Neuronal stem cell (in vitro differentiated cells): ENCODE measurements at regions not wholly inside any gene's neighbourhood (a gene's known extent, or its start where the extent isn't known, plus 50 kb on each side); places are given as distances from the start of the nearest gene placed in this dataset.

Source experiments
- DNase-seq: peaks from one replicate; pipeline ENCODE4 v3.0.0-alpha.2; 2013; ENCODE audit warnings: low spot score
- H2AFZ ChIP-seq: one replicate; pipeline ENCODE4 v1.6.1; 2013; ENCODE audit warnings: mild to moderate bottlenecking, low read length, inconsistent platforms
- H2AK5ac ChIP-seq: 2 replicates; pipeline ENCODE4 v1.6.1; 2013; ENCODE audit warnings: low read depth, mild to moderate bottlenecking, inconsistent platforms, low read length, moderate library complexity, mixed read lengths
- H2BK120ac ChIP-seq: 2 replicates; pipeline ENCODE4 v1.6.1; 2013; ENCODE audit warnings: low read depth, mild to moderate bottlenecking, inconsistent platforms, low read length, moderate library complexity, mixed read lengths
- H2BK12ac ChIP-seq: one replicate; pipeline ENCODE4 v1.6.1; 2013; ENCODE audit warnings: low read length, inconsistent platforms
- H2BK15ac ChIP-seq: 2 replicates; pipeline ENCODE4 v1.6.1; 2013; ENCODE audit warnings: mild to moderate bottlenecking, low read length, inconsistent platforms, mixed read lengths
- H2BK5ac ChIP-seq: one replicate; pipeline ENCODE4 v1.6.1; 2013; ENCODE audit warnings: inconsistent platforms, mild to moderate bottlenecking, low read length, moderate library complexity
- H3K14ac ChIP-seq: one replicate; pipeline ENCODE4 v1.6.1; 2013; ENCODE audit warnings: low read length, inconsistent platforms
- H3K18ac ChIP-seq: 2 replicates; pipeline ENCODE4 v1.6.1; 2013; ENCODE audit warnings: low read length, inconsistent platforms
- H3K23ac ChIP-seq: 2 replicates; pipeline ENCODE4 v1.6.1; 2013; ENCODE audit warnings: low read depth, mild to moderate bottlenecking, mixed read lengths, low read length, inconsistent platforms; ENCODE audit not compliant: poor library complexity
- H3K27ac ChIP-seq: replicated peaks from 3 replicates; pipeline ENCODE4 v1.5.1; 2013; ENCODE audit warnings: low read length, inconsistent platforms
- H3K27me3 ChIP-seq, 3 experiments: 2 replicates each; pipeline ENCODE4 v1.6.1; 2013; ENCODE audit warnings: low read length in 3 of 3, mild to moderate bottlenecking in 2 of 3, inconsistent platforms in 1 of 3, low read depth in 1 of 3, mixed read lengths in 1 of 3, moderate library complexity in 1 of 3; ENCODE audit not compliant: control insufficient read depth in 3 of 3, insufficient read depth in 3 of 3
- H3K36me3 ChIP-seq, 2 donors: replicated peaks in 1 of 2; 2 replicates each; pipeline ENCODE4 v1.6.1; 2013; ENCODE audit warnings: low read length in 2 of 2; ENCODE audit not compliant: control insufficient read depth in 2 of 2, insufficient read depth in 2 of 2
- H3K4ac ChIP-seq: 2 replicates; pipeline ENCODE4 v1.6.1; 2013; ENCODE audit warnings: inconsistent platforms, mild to moderate bottlenecking, low read length, moderate library complexity
- H3K4me1 ChIP-seq, 2 donors: 1 replicate in 1 of 2; 2 replicates in 1 of 2; pipeline ENCODE4 v1.6.1; 2013; ENCODE audit warnings: low read length in 2 of 2, low read depth in 1 of 2; ENCODE audit not compliant: control insufficient read depth in 2 of 2, insufficient read depth in 1 of 2
- H3K4me2 ChIP-seq: one replicate; pipeline ENCODE4 v1.6.1; 2013; ENCODE audit warnings: mild to moderate bottlenecking, low read length, inconsistent platforms; ENCODE audit not compliant: insufficient read depth, poor library complexity, severe bottlenecking
- H3K4me3 ChIP-seq, 2 donors: 2 replicates each; pipeline ENCODE4 v1.5.1; 2013; ENCODE audit warnings: low read length in 2 of 2, mild to moderate bottlenecking in 2 of 2, inconsistent platforms in 1 of 2, moderate library complexity in 1 of 2
- H3K79me1 ChIP-seq: one replicate; pipeline ENCODE4 v1.6.1; 2013; ENCODE audit warnings: low read depth, mild to moderate bottlenecking, inconsistent platforms, low read length, moderate library complexity
- H3K9ac ChIP-seq: one replicate; pipeline ENCODE4 v1.6.1; 2013; ENCODE audit warnings: mild to moderate bottlenecking, low read depth, low read length, inconsistent platforms; ENCODE audit not compliant: poor library complexity
- H3K9me3 ChIP-seq, 2 donors: replicated peaks in 1 of 2; 2 replicates each; pipeline versions ENCODE3 to v1.6.1; 2013; ENCODE audit warnings: low read length in 2 of 2, mild to moderate bottlenecking in 2 of 2, inconsistent platforms in 1 of 2, low read depth in 1 of 2, mixed read lengths in 1 of 2, moderate library complexity in 1 of 2; ENCODE audit not compliant: control insufficient read depth in 2 of 2, insufficient read depth in 1 of 2
- H4K8ac ChIP-seq: one replicate; pipeline ENCODE4 v1.6.1; 2013; ENCODE audit warnings: low read depth, mild to moderate bottlenecking, inconsistent platforms, low read length, moderate library complexity
- H4K91ac ChIP-seq: one replicate; pipeline ENCODE4 v1.6.1; 2013; ENCODE audit warnings: low read length, low read depth, mild to moderate bottlenecking, inconsistent platforms; ENCODE audit not compliant: poor library complexity
- WGBS, 2 donors: extraction: QIAGEN DNeasy Blood & Tissue Kit; methylation state at CpG; one replicate each; pipeline ENCODE4 v1.1.7; 2013; ENCODE audit warnings: missing lambda C conversion rate in 2 of 2, mixed read lengths in 1 of 2; ENCODE audit not compliant: insufficient read length in 2 of 2, insufficient replicate concordance in 1 of 2; ENCODE audit errors: extremely low coverage in 2 of 2; 5-methylcytosine and 5-hydroxymethylcytosine counted together

DNA sequence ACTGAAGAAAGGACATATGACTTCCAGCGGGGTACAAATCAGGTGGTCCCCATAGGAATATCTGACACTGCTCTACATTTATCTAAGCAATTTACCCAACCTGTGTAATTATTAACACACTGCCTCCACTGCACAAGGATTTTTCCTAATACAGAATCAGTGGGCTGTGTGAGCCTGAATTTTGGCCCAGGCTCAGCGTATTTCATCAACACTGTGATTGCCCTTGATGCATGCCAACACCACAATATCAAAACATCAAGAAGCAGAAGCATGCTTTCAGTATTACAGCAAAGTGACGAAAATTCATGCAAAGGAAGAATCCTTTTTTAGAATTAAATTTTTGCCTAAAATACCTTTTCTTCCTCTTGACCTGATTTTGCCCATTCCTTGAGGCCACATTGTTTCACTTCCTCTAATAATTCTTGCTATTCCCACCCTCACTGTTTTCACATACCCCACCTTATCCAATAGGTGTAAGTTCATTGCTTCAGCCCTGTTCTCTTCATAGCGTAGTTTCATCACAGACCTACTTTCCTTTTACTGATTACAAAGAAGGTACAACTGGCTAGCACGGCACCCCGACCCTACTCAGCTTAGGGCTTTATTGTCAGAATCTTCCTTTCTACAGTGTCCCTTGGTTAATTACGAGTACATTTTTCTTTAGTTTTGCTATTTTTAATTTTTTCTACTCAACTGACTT is 83.7 kb upstream of the PTCHD4 start:
- Histone ChIP-seq H2BK12ac (no peak overlapping the region), H4K8ac (no peak overlapping the region)

DNA sequence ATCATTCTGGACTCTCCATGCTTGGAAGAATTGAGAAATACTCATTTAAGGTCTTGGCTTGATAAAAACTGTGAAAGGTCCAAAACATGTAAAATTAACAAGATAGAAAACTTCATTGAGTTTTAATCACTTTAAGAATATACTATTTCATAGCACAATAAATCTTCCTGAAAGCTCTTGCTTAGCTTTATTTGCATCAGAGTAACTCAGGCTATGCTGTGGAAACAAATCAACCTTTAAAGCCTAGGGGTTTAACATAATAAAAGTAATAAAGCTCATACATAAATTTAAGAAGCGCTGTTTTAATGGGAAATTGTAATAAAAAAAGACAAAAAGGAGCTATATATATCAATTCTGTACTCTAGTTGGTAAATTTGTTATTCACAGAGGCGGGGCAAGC is 77.2 kb upstream of the PTCHD4 start:
- Histone ChIP-seq H3K18ac (no peak overlapping the region), H2BK120ac (no peak overlapping the region)
- WGBS, 2 donors: no CpG with 5 or more reads among the region's 2 CpGs

More for the DNA sequence above, 83.7 kb upstream of the PTCHD4 start:
- Histone ChIP-seq H2BK120ac (no peak overlapping the region), H3K9me3 (no peaks in the 10 kb centered on the region), H3K4me1 (peaks cover 0 to 2% of the 10 kb centered on the region in 2 donors), H4K91ac (no peak overlapping the region), H3K4me2 (no peak overlapping the region), H3K36me3 (no peaks in the 10 kb centered on the region), H3K9ac (no peak overlapping the region), H2BK15ac (no peak overlapping the region), H3K18ac (no peak overlapping the region), H2AK5ac (no peak overlapping the region), H3K4ac (no peak overlapping the region), H3K27me3 (no peaks in the 10 kb centered on the region), H2AFZ (no peak overlapping the region), H3K23ac (no peak overlapping the region), H2BK5ac (no peak overlapping the region), H3K4me3 (no peak overlapping the region), H3K79me1 (no peaks in the 10 kb centered on the region), H3K27ac (no peak overlapping the region), H3K14ac (no peak overlapping the region)
- no peak for DNase-seq
- WGBS, 2 donors: no CpG with 5 or more reads among the region's 7 CpGs

DNA sequence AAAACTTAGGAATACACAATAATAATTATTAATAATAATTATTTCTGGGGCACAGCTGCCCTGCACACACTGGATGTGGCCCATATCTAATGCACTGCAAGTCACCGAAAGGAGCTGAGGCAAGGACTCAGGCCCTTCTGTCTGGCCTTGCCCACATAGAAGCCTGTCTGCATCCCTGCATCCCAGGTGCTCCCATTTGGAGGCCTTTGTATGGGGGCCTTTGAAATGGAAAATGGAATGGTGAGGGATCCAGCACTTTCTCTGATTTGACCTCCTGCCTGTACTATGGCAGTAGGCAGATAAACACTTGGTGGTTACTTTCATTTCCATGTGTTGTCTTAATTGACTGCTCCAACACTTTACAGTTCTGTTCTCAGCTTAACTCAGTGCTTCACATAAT is 75.7 kb upstream of the PTCHD4 start:
- H4K91ac ChIP-seq: no peak overlapping the region

More for the DNA sequence above, 77.2 kb upstream of the PTCHD4 start:
- no peaks in the 10 kb centered on the region for H3K27me3 ChIP-seq
- no peak overlapping the region for H3K4me2 ChIP-seq
- H3K4me3 ChIP-seq: no peak overlapping the region
- no peak overlapping the region for H3K14ac ChIP-seq
- no peaks in the 10 kb centered on the region for H3K36me3 ChIP-seq
- H2AK5ac ChIP-seq: no peak overlapping the region
- H4K91ac ChIP-seq: no peak overlapping the region
- H3K27ac ChIP-seq: no peak overlapping the region
- H3K4ac ChIP-seq: no peak overlapping the region
- H4K8ac ChIP-seq: no peak overlapping the region
- H3K23ac ChIP-seq: no peak overlapping the region
- H2BK5ac ChIP-seq: no peak overlapping the region
- no peaks in the 10 kb centered on the region for H3K9me3 ChIP-seq
- no peaks in the 10 kb centered on the region for H3K4me1 ChIP-seq
- no peaks in the 10 kb centered on the region for H3K79me1 ChIP-seq
- H2BK12ac ChIP-seq: no peak overlapping the region
- no peak overlapping the region for H2BK15ac ChIP-seq
- DNase-seq: no peak
- no peak overlapping the region for H3K9ac ChIP-seq
- no peak overlapping the region for H2AFZ ChIP-seq

DNA sequence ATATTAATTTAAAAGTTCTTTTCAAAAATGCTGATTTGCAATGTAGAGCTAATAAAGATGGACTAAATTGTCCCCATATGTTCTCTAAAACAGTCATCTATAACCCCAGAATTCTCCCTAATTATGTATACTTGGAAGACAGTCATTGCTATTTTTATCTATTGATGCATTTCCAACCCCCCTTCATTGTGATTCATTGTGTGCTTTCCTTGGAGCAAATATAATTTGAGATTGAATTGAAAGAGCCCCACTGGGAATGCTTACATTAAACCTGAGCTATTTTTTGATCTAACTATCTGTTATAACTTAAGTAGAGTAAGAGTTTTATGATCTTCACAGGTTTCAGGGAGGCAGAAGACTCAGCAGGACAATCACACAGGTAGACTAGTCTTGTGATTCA is 73.7 kb upstream of the PTCHD4 start:
- H3K4me1 ChIP-seq: no peaks in the 10 kb centered on the region
- no peak overlapping the region for H2BK120ac ChIP-seq
- H3K27ac ChIP-seq: no peak overlapping the region
- H3K27me3 ChIP-seq: no peaks in the 10 kb centered on the region
- no peaks in the 10 kb centered on the region for H3K79me1 ChIP-seq
- DNase-seq: no peak
- H3K9me3 ChIP-seq: no peaks in the 10 kb centered on the region
- H2AK5ac ChIP-seq: no peak overlapping the region
- H3K4ac ChIP-seq: no peak overlapping the region
- no peak overlapping the region for H3K9ac ChIP-seq
- no peak overlapping the region for H4K91ac ChIP-seq
- no peak overlapping the region for H3K23ac ChIP-seq
- H3K36me3 ChIP-seq: no peaks in the 10 kb centered on the region
- no peak overlapping the region for H2BK12ac ChIP-seq
- no peak overlapping the region for H3K18ac ChIP-seq
- H4K8ac ChIP-seq: no peak overlapping the region
- no peak overlapping the region for H3K4me3 ChIP-seq
- H3K4me2 ChIP-seq: no peak overlapping the region
- H2BK15ac ChIP-seq: no peak overlapping the region
- no peak overlapping the region for H2AFZ ChIP-seq
- no peak overlapping the region for H3K14ac ChIP-seq
- no peak overlapping the region for H2BK5ac ChIP-seq

More for the DNA sequence above, 75.7 kb upstream of the PTCHD4 start:
- H3K14ac ChIP-seq: no peak overlapping the region
- no peak overlapping the region for H2AFZ ChIP-seq
- H3K36me3 ChIP-seq: no peaks in the 10 kb centered on the region
- H2BK120ac ChIP-seq: no peak overlapping the region
- no peaks in the 10 kb centered on the region for H3K79me1 ChIP-seq
- no peak for DNase-seq
- H3K9ac ChIP-seq: no peak overlapping the region
- H3K27ac ChIP-seq: no peak overlapping the region
- H3K4me1 ChIP-seq: no peaks in the 10 kb centered on the region
- no peak overlapping the region for H3K4me3 ChIP-seq
- no peak overlapping the region for H2AK5ac ChIP-seq
- no peak overlapping the region for H3K18ac ChIP-seq
- H3K23ac ChIP-seq: no peak overlapping the region
- H3K9me3 ChIP-seq: no peaks in the 10 kb centered on the region
- no peak overlapping the region for H2BK15ac ChIP-seq
- WGBS, 2 donors: no CpG with 5 or more reads among the region's 1 CpG
- no peaks in the 10 kb centered on the region for H3K27me3 ChIP-seq
- H2BK5ac ChIP-seq: no peak overlapping the region
- H3K4me2 ChIP-seq: no peak overlapping the region
- no peak overlapping the region for H4K8ac ChIP-seq
- no peak overlapping the region for H2BK12ac ChIP-seq
- H3K4ac ChIP-seq: no peak overlapping the region
